ENCODE measurements at regions not wholly inside any gene's neighbourhood (a gene's known extent, or its start where the extent isn't known, plus 50 kb on each side); places are given as distances from the start of the nearest gene placed in this dataset.

- no peak for DNase-seq
These were observed 56.2 kb upstream of the PJA1 start for GRCh38 chrX:69221239-69222102.

GRCh38 chrX:69218407-69218997 is 53.2 kb upstream of the PJA1 start:
- DNase-seq: no peak

- DNase-seq: no peak
These were observed 51.7 kb upstream of the PJA1 start for GRCh38 chrX:69216911-69217310.

GRCh38 chrX:69216446-69216845 is 51.2 kb upstream of the PJA1 start:
- DNase-seq: no peak

- no peak for DNase-seq
These were observed 50.1 kb upstream of the PJA1 start for GRCh38 chrX:69215161-69215875.

All from NCI-H524 treated with DMSO at 0.1 percent for 48 hours (cell line).